GM13976 (cell line): ENCODE measurements at regions not wholly inside any gene's neighbourhood (a gene's known extent, or its start where the extent isn't known, plus 50 kb on each side); places are given as distances from the start of the nearest gene placed in this dataset.

ENCODE experiments used
- DNase-seq: peaks from one replicate; pipeline ENCODE4 v3.0.0; 2012; ENCODE audit warnings: low spot score
- in situ Hi-C: fragments of 300-500 bp; cut with MboI; formaldehyde crosslinking; loops from one replicate; pipeline ENCODE4 v1.12.0; 2022; ENCODE audit warnings: low sequenced_read_pairs, mixed read lengths, inconsistent platforms; ENCODE audit not compliant: unreplicated experiment
- TF ChIP-seq, protein P1 (sequence below): IDR thresholded peaks from 2 replicates; pipeline ENCODE4 v1.5.1; 2012; ENCODE audit warnings: borderline replicate concordance, mild to moderate bottlenecking; ENCODE audit not compliant: insufficient read depth; ENCODE audit errors: extremely low read depth, missing control alignments, control extremely low read depth

DNA sequence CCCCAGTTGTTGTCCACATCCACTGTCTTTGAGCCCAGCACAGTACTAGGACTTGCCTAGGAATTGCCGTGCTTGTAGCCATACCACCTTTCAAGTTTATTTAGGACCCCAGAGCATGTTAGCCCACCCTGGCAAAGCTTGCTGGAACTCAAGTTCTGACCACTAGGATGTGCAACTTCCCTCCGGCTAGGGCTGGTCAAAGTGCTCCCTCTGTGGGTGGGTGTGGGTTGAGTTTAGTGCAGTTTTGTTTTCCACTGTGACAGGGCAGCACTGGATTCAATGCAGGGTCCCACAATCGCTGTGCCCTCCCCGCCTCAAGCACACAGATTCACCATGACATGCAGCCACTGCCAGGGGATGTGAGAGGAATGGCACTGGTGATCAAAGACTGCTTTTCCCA, 96.0 kb downstream of the RASGEF1B start:
- in situ Hi-C loops = no loop called here
- DNase-seq = no peak
- TF ChIP-seq, protein P1, sequence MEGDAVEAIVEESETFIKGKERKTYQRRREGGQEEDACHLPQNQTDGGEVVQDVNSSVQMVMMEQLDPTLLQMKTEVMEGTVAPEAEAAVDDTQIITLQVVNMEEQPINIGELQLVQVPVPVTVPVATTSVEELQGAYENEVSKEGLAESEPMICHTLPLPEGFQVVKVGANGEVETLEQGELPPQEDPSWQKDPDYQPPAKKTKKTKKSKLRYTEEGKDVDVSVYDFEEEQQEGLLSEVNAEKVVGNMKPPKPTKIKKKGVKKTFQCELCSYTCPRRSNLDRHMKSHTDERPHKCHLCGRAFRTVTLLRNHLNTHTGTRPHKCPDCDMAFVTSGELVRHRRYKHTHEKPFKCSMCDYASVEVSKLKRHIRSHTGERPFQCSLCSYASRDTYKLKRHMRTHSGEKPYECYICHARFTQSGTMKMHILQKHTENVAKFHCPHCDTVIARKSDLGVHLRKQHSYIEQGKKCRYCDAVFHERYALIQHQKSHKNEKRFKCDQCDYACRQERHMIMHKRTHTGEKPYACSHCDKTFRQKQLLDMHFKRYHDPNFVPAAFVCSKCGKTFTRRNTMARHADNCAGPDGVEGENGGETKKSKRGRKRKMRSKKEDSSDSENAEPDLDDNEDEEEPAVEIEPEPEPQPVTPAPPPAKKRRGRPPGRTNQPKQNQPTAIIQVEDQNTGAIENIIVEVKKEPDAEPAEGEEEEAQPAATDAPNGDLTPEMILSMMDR = no peak

DNA sequence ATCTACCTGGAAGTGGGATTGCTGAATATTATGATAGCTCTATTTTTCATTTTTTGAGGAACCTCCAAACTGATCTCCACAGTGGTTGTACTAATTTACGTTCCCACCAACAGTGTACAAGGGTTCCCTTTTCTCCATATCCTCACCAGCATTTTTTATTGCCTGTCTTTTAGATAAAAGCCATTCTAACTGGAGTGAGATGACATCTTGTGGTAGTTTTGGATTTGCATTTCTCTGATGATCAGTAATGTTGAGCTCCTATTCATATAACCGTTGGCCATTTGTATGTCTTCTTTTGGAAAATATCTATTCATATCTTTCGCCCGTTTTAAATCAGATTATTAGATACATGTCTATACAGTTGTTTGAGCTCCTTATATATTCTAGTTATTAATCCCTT, 101.8 kb downstream of the RASGEF1B start:
- in situ Hi-C loops = no loop called here
- TF ChIP-seq, protein P1 = no peak
- DNase-seq = no peak

DNA sequence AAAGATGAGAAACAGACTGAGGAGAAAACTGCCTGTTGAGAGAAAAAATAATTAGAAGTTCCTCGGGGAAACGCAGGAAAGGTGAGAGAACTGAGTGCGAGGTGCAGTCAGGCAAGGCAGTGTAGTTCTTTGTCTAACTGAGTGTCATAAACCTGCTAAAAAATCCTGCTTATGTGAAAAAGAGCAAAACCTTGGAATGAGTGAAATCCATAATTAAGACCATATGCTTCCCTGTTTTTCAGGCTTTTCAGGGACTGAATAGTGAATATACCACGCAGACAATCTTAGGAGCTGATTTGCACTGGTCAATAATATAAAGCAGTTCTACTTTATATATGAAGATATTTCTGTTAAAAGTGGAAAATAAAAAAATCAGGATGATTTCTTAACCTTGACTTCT, 104.9 kb downstream of the RASGEF1B start:
- no peak for DNase-seq
- TF ChIP-seq, protein P1 = no peak
- in situ Hi-C loops = no loop called here

DNA sequence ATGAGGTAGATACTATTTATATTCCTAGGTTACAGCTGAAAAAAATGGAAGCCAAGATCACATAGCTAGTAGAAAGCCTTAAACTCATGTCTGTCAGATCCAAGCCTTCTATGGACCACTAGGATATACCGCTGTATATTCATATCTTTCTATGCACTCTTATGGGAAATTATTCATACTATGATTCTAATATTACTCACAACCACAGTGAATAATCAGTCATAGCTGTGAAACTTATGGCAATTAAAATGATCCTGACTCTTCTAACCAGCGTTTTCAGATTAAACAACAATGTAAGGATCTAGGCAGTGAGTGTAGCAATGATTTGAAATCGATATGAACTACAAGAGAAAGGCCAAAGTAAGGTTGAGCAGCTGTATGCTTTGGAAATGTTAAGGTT, 111.0 kb downstream of the RASGEF1B start:
- TF ChIP-seq, protein P1 = no peak
- DNase-seq = no peak
- in situ Hi-C loops = no loop called here

DNA sequence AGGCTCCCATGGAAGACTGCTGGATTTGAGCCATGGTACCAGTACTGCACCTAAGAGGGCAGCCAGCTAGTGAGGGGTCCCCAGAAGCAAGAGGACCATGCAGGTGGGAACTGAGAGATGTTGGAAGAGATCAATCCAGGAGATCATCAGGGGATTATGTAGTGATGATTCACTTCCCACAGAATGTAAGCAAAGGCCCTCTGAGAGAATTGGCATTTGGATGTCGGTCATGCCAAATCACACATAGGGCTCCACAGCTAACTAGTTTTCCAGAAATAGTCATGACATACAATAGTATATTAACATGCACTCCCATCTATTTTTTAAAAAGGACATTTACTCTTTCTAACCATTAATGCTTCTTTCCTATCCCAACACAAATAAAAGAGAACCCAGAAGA, 112.5 kb downstream of the RASGEF1B start:
- no peak for DNase-seq
- TF ChIP-seq, protein P1 = no peak
- in situ Hi-C loops = no loop called here

DNA sequence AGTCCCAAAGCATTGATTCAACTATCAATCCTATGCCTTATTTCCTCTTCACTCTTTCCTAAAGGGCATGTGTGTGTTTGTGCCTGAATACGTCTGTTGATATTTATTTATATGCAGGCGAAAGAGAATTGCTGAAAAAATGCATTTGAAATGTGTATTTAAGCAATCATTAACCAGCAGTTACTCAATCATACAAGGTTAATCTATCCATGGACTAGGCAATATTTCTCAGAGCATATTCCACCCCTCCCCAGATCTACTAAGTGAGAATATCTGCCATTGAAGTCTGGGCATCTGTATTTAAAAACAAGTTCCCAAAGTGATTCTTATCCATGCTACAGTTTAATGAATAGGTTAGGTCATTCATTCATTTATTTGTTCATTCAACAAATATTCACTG, 113.6 kb downstream of the RASGEF1B start:
- in situ Hi-C loops = no loop called here

More for the DNA sequence above, 113.6 kb downstream of the RASGEF1B start:
- TF ChIP-seq, protein P1 = no peak
- no peak for DNase-seq
